ENCODE measurements at regions not wholly inside any gene's neighbourhood (a gene's known extent, or its start where the extent isn't known, plus 50 kb on each side); places are given as distances from the start of the nearest gene placed in this dataset.

- Histone ChIP-seq H3K36me3 (ENCODE audit: insufficient read depth, low read length) (no peaks in the 10 kb centered on the region), H3K9me3 (ENCODE audit: control insufficient read depth, insufficient read depth, low read length) (no peaks in the 10 kb centered on the region), H3K4me1 (ENCODE audit: insufficient read depth, low read length) (peaks cover 19% of the 10 kb centered on the region), H3K9ac (ENCODE audit: low read depth, low read length) (no peak overlapping the region)
These were observed 206.9 kb upstream of the PHYHIPL start for GRCh38 chr10:58969576-58969975.

- no peaks in the 10 kb centered on the region for H3K36me3 ChIP-seq (ENCODE audit: insufficient read depth, low read length)
- no peaks in the 10 kb centered on the region for H3K9me3 ChIP-seq (ENCODE audit: control insufficient read depth, insufficient read depth, low read length)
- H3K4me1 ChIP-seq (ENCODE audit: insufficient read depth, low read length), result peaks cover 19% of the 10 kb centered on the region
- H3K9ac ChIP-seq (ENCODE audit: low read depth, low read length), result no peak overlapping the region
These were observed 206.1 kb upstream of the PHYHIPL start for GRCh38 chr10:58970160-58970915.

GRCh38 chr10:58971211-58971610 lies 205.2 kb upstream of the PHYHIPL start:
- Histone ChIP-seq H3K36me3 (ENCODE audit: insufficient read depth, low read length) (no peaks in the 10 kb centered on the region), H3K9me3 (ENCODE audit: control insufficient read depth, insufficient read depth, low read length) (no peaks in the 10 kb centered on the region), H3K4me1 (ENCODE audit: insufficient read depth, low read length) (peaks cover 14% of the 10 kb centered on the region), H3K9ac (ENCODE audit: low read depth, low read length) (no peak overlapping the region)

GRCh38 chr10:58971796-58972491 lies 204.5 kb upstream of the PHYHIPL start:
- Histone ChIP-seq H3K9me3 (ENCODE audit: control insufficient read depth, insufficient read depth, low read length) (no peaks in the 10 kb centered on the region), H3K9ac (ENCODE audit: low read depth, low read length) (no peak overlapping the region), H3K4me1 (ENCODE audit: insufficient read depth, low read length) (peaks cover 10% of the 10 kb centered on the region), H3K36me3 (ENCODE audit: insufficient read depth, low read length) (no peaks in the 10 kb centered on the region)

- no peaks in the 10 kb centered on the region for H3K9me3 ChIP-seq (ENCODE audit: control insufficient read depth, insufficient read depth, low read length)
- H3K9ac ChIP-seq (ENCODE audit: low read depth, low read length), result no peak overlapping the region
- peaks cover 7% of the 10 kb centered on the region for H3K4me1 ChIP-seq (ENCODE audit: insufficient read depth, low read length)
- no peaks in the 10 kb centered on the region for H3K36me3 ChIP-seq (ENCODE audit: insufficient read depth, low read length)
These were observed 203.7 kb upstream of the PHYHIPL start for GRCh38 chr10:58972576-58973234.

GRCh38 chr10:58973235-58973595 lies 203.2 kb upstream of the PHYHIPL start:
- Histone ChIP-seq H3K36me3 (ENCODE audit: insufficient read depth, low read length) (no peaks in the 10 kb centered on the region), H3K9me3 (ENCODE audit: control insufficient read depth, insufficient read depth, low read length) (no peaks in the 10 kb centered on the region)

GRCh38 chr10:58976254-58976653 lies 200.2 kb upstream of the PHYHIPL start:
- Histone ChIP-seq H3K9ac (ENCODE audit: low read depth, low read length) (no peak overlapping the region), H3K9me3 (ENCODE audit: control insufficient read depth, insufficient read depth, low read length) (no peaks in the 10 kb centered on the region), H3K4me1 (ENCODE audit: insufficient read depth, low read length) (peaks cover 3% of the 10 kb centered on the region), H3K36me3 (ENCODE audit: insufficient read depth, low read length) (no peaks in the 10 kb centered on the region)

More at GRCh38 chr10:58973235-58973595, 203.2 kb upstream of the PHYHIPL start:
- peaks cover 4% of the 10 kb centered on the region for H3K4me1 ChIP-seq (ENCODE audit: insufficient read depth, low read length)
- no peak overlapping the region for H3K9ac ChIP-seq (ENCODE audit: low read depth, low read length)

- Histone ChIP-seq H3K4me1 (ENCODE audit: insufficient read depth, low read length) (peaks cover 19% of the 10 kb centered on the region), H3K9me3 (ENCODE audit: control insufficient read depth, insufficient read depth, low read length) (no peaks in the 10 kb centered on the region), H3K36me3 (ENCODE audit: insufficient read depth, low read length) (no peaks in the 10 kb centered on the region), H3K9ac (ENCODE audit: low read depth, low read length) (no peak overlapping the region)
These were observed 196.7 kb upstream of the PHYHIPL start for GRCh38 chr10:58979711-58980110.

- H3K9me3 ChIP-seq (ENCODE audit: control insufficient read depth, insufficient read depth, low read length), result no peaks in the 10 kb centered on the region
- no peaks in the 10 kb centered on the region for H3K36me3 ChIP-seq (ENCODE audit: insufficient read depth, low read length)
- H3K9ac ChIP-seq (ENCODE audit: low read depth, low read length), result no peak overlapping the region
- peaks cover 19% of the 10 kb centered on the region for H3K4me1 ChIP-seq (ENCODE audit: insufficient read depth, low read length)
These were observed 195.5 kb upstream of the PHYHIPL start for GRCh38 chr10:58980826-58981415.

- no peaks in the 10 kb centered on the region for H3K36me3 ChIP-seq (ENCODE audit: insufficient read depth, low read length)
- no peaks in the 10 kb centered on the region for H3K9me3 ChIP-seq (ENCODE audit: control insufficient read depth, insufficient read depth, low read length)
- H3K9ac ChIP-seq (ENCODE audit: low read depth, low read length), result no peak overlapping the region
- H3K4me1 ChIP-seq (ENCODE audit: insufficient read depth, low read length), result peaks cover 23% of the 10 kb centered on the region
These were observed 194.6 kb upstream of the PHYHIPL start for GRCh38 chr10:58981846-58982245.

- Histone ChIP-seq H3K9me3 (ENCODE audit: control insufficient read depth, insufficient read depth, low read length) (no peaks in the 10 kb centered on the region), H3K36me3 (ENCODE audit: insufficient read depth, low read length) (no peaks in the 10 kb centered on the region), H3K9ac (ENCODE audit: low read depth, low read length) (no peak overlapping the region), H3K4me1 (ENCODE audit: insufficient read depth, low read length) (peaks cover 23% of the 10 kb centered on the region)
These were observed 193.8 kb upstream of the PHYHIPL start for GRCh38 chr10:58982470-58983239.

GRCh38 chr10:58985216-58985615 lies 191.2 kb upstream of the PHYHIPL start:
- no peaks in the 10 kb centered on the region for H3K9me3 ChIP-seq (ENCODE audit: control insufficient read depth, insufficient read depth, low read length)
- no peaks in the 10 kb centered on the region for H3K36me3 ChIP-seq (ENCODE audit: insufficient read depth, low read length)
- H3K4me1 ChIP-seq (ENCODE audit: insufficient read depth, low read length), result peaks cover 23% of the 10 kb centered on the region
- no peak overlapping the region for H3K9ac ChIP-seq (ENCODE audit: low read depth, low read length)

- Histone ChIP-seq H3K9me3 (ENCODE audit: control insufficient read depth, insufficient read depth, low read length) (no peaks in the 10 kb centered on the region; the same call in 1 of the 2 replicates), H3K4me1 (ENCODE audit: insufficient read depth, low read length) (peaks cover 4% of the 10 kb centered on the region; the same call in 1 of the 2 replicates), H3K36me3 (ENCODE audit: insufficient read depth, low read length) (no peaks in the 10 kb centered on the region), H3K9ac (ENCODE audit: low read depth, low read length) (no peak overlapping the region)
These were observed 186.9 kb upstream of the PHYHIPL start for GRCh38 chr10:58989486-58990039.
